Fibroblast of skin of back (primary cell): ENCODE measurements at regions not wholly inside any gene's neighbourhood (a gene's known extent, or its start where the extent isn't known, plus 50 kb on each side); places are given as distances from the start of the nearest gene placed in this dataset.
A peak's percentile ranks its signal among the peaks of the same experiment; 100 is the strongest.
"Not testable (repeated sequence)": the region's sequence is repeated elsewhere in the genome, so short reads cannot be mapped to it uniquely, and the experiment has no call there.

Experiments
- DNase-seq: peaks from one replicate; pipeline ENCODE4 v3.0.0-alpha.2; 2013

- DNase-seq: no peak
Measured at GRCh38 chr3:147237991-147238390, 168.4 kb downstream of the ZIC4 start.

DNA sequence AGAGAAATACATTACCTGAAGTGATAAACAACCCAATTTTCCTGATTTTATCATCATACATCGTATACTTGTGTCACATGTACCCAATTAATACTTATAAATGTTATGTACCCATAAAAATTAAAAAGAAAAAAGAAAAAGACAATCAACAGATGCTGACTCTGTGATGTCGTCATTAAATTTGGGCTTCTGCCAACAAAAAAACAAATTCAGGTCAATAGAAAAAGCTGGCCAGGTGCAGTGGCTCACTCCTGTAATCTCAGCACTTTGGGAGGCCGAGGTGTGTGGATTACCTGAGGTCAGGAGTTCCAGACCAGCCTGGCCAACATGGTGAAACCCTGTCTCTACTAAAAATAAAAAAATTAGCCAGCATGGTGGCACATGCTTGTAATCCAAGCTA, 174.4 kb downstream of the ZIC4 start:
- DNase-seq: not testable (repeated sequence)

- no peak for DNase-seq
Measured at GRCh38 chr3:147231111-147231510, 175.2 kb downstream of the ZIC4 start.

DNA sequence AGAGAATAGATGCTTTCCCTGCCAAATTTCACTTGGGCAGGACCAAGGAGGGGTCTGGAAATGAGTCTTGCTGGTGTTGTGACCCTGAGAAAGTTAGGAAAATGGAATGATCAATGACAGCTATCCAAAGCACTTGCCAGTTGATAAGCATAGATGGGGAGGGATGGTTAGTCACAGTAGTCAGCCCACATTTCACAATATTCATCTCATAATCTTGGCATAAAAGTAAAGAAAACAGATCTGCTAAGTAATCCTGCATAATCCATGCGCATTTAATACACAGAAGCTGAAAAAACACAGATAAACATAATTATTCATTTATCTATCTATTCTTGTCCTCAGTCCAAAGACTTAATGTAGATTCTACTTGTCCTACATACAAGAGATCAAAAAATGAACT, 184.1 kb downstream of the ZIC4 start:
- no peak for DNase-seq

GRCh38 chr3:147218965-147219364, 187.4 kb downstream of the ZIC4 start:
- DNase-seq: no peak

GRCh38 chr3:147216143-147216673, 190.1 kb downstream of the ZIC4 start:
- DNase-seq: no peak

DNA sequence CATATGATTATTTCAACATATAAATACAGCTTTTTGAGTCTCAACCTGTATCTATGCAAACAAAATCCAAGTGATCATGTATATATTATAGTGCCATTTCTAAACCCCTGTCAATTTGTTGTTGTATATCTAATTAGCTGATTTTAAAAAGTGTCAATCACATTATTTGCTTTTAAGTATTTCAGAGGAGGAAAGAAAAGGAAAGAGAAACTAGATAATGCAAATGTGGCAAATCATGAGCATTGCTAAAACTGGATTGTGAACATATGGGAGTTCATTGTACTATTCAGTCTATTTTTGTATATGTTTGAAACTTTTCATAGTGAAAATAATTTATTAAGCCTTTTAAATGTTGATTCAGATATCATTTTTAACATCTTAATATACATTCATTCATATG, 190.7 kb downstream of the ZIC4 start:
- DNase-seq: no peak

- no peak for DNase-seq
Measured at GRCh38 chr3:147213633-147214032, 192.7 kb downstream of the ZIC4 start.

DNA sequence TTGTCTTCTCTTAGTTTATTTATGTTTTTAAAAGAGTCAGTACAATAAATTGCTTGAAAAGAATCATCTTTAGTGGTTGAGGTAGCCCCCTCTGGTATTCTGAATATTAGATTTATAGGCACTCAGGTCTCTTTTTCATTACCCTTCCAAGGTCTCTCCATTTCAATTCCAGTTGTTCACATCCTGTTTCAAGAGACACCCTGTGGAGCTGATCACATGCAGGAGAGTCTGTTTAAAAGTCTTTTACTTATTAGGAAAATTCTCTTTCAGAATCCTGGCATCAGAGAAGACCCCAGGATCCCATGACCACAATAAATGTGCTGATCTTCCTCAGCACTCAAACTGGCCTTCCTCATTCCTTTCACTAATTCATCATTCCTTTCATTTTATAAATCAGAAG, 195.7 kb downstream of the ZIC4 start:
- DNase-seq: no peak

DNA sequence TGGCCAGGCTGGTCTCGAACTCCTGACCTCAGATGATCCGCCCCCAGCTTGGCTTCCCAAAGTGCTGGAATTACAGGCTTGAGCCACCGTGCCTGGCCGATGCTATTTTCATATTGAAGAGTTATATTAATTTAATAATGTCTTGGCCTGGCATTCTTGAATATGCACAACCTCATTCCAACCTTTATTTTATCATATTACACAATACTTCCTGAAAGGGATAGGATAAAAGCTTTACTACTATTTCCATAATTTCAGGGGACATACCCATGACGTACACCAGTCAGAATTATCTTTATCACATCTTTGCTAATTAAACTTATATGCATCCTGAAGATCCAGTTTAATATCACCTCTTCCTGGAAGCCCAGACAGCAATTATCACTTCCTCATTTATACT, 205.3 kb downstream of the ZIC4 start:
- no peak for DNase-seq

DNA sequence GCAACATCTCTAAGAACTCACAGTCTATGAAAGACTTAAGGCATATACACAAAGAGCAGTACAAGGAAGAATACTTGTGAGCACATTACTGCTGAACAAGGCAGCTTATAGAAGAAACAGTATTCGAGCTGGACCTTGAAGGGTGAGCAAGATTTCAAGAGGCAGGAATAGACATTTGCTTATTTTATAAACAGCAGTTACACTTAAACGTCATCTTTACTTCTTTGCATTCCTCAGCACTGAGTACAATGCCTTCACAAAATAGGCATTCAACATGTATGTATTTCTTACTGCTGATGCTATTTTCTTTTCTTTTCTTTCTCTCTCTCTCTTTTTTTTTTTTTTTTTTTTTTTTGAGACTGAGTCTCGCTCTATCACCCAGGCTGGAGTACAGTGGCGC, 205.8 kb downstream of the ZIC4 start:
- DNase-seq: peak; percentile 87

GRCh38 chr3:147197739-147198138, 208.6 kb downstream of the ZIC4 start:
- DNase-seq: no peak

- peak; percentile 43 for DNase-seq
Measured at GRCh38 chr3:147195887-147196286, 210.5 kb downstream of the ZIC4 start.

GRCh38 chr3:147191795-147192385, 214.5 kb downstream of the ZIC4 start:
- DNase-seq: peak; percentile 70

DNA sequence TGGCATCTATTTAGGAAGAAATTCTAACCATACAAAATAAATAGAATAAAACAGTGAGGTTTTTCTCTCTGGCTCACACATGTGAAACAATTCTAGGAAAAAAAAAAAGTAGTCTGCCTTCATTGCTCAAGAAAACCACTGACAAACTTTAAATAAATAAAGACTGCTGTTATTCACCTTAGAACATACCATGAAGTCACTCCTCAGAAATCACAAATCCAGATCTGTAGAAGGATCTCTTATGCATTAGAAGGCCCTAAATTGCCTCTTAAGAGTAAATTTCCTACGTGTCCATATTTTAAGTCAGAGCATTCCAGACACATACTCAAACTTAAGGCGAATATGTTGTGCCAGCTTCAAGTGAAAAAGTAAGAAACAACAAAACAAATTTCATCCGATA, 217.3 kb downstream of the ZIC4 start:
- no peak for DNase-seq

GRCh38 chr3:147187687-147188086, 218.7 kb downstream of the ZIC4 start:
- no peak for DNase-seq

DNA sequence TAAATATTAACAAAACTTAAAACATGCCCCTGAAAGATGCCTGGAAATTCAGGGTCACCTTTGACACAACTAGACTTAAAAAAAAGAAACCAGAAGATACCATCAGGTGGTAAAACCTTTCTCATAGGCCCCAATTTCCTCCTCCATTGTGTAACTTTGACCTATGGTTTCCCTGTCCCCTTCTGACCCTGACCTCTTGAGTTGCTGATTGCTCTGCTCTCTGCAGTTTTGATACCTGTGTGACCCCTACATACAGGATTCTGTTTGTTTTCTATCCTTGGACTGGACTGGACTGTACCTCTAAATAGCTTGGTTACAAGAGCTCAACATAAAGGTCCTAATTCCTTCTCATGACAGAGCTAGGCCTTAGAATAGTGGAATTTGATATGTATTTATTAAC, 220.6 kb downstream of the ZIC4 start:
- DNase-seq: no peak

GRCh38 chr3:147184794-147185193, 221.5 kb downstream of the ZIC4 start:
- no peak for DNase-seq

DNA sequence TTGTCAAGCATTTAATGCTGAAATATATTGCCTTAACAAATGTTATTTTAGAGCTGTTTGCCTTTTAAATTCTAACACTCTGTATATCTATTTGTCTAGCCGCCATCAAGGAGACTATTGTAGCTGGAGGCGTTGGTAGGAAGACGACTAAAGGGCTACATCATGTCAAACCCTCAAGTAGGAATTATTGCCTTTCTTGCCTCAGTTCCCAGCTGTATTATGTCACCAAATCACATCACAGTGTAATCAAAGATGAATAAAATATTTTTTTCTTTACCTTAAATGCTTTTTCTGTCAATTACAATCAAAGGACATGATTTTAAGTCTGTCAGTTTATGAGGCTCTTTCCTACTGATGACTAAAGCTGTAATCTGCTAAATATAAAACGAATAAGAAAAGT, 233.1 kb downstream of the ZIC4 start:
- DNase-seq: no peak

- no peak for DNase-seq
Measured at GRCh38 chr3:147162743-147163142, 243.6 kb downstream of the ZIC4 start.

DNA sequence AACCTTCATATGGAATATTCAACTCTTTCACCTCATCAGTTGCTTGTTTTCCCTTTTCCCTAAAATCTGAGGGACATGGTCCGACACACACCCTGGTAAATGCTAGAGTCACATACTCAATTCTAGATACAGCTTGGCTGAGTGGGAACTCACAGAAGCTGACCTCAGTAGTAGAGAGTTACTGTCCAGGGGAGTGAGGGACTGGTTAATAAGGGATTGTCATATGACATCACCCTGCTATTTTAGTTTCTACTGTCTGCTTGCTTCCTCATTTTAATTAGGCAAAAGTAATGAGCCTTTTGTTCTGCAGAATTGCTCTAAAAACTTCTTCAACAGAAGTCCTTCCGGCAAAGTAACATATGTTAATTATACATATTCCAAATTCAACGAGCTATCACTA, 244.5 kb downstream of the ZIC4 start:
- no peak for DNase-seq

DNA sequence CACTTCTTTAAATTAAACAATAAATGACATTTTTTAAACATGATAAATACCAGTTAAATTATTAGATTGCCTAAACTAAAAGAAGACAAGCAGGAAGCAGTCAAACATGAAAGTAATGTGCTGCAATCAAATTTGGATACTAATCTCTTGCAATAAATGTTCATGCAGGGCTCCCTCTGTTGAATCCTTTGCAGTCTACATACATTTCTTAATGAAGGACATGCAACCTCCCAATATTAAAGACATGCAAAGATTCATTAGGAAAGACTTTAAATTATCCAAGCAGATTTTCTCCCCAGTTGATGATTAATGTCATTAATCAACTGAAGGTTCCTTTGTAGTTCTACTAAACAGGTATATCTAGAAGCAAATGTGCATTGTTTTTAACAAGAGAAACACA, 245.4 kb downstream of the ZIC4 start:
- DNase-seq: no peak

- DNase-seq: no peak
Measured at GRCh38 chr3:147159141-147159540, 247.2 kb downstream of the ZIC4 start.

DNA sequence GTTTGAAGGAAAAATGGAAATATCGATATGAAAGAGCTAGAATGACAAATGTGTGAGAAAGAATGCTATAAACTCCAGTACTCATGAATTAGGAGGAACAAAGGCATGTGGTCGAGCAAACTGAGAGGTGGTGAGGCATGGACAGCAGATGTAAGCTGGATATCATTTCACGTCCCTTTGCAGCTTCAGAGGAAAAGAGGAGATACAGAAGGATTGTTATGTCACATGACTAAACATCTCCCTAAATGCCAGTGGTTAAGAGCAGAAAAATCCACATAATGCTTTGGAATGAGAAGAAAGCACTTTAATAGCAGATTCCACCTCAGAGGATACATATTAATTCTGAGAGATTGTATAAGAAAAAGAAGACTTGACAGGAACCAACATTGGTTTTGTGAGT, 248.7 kb downstream of the ZIC4 start:
- DNase-seq: peak; percentile 36

GRCh38 chr3:147154988-147155387, 251.4 kb downstream of the ZIC4 start:
- DNase-seq: not testable (repeated sequence)
